ENCODE measurements at regions not wholly inside any gene's neighbourhood (a gene's known extent, or its start where the extent isn't known, plus 50 kb on each side); places are given as distances from the start of the nearest gene placed in this dataset.
"Not testable (repeated sequence)": the region's sequence is repeated elsewhere in the genome, so short reads cannot be mapped to it uniquely, and the experiment has no call there.

DNA sequence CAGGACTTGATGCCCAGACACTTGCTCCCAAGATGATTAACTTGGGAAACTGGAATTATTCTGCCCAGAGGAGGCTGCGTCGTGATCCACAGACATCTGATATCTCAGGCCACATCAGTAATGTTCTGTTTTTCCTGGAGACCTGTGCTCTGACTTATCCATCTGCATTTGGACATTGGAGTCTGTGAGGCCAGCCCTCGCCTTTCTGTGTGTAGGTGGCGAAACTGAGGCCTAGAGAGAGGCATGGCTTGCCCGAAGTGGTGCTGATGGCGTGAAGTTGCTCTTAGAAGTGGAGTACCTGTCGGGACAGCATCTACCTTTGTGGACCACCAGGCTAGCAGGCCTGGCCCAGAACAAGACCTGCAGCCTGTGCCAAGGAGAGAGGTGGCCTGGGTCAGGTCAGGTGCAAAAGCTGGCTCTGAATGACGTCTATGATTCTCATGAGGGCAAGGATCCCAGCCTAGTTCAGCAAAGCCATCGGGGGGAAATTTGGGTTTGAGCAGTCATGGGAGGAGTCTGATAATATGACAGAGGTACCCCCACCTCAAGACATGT is 186.8 kb upstream of the ZNF469 start:
- DNase-seq (ENCODE audit: insufficient read length, low spot score) (no peak), FAIRE-seq (no peak)
- TF ChIP-seq, protein P1, sequence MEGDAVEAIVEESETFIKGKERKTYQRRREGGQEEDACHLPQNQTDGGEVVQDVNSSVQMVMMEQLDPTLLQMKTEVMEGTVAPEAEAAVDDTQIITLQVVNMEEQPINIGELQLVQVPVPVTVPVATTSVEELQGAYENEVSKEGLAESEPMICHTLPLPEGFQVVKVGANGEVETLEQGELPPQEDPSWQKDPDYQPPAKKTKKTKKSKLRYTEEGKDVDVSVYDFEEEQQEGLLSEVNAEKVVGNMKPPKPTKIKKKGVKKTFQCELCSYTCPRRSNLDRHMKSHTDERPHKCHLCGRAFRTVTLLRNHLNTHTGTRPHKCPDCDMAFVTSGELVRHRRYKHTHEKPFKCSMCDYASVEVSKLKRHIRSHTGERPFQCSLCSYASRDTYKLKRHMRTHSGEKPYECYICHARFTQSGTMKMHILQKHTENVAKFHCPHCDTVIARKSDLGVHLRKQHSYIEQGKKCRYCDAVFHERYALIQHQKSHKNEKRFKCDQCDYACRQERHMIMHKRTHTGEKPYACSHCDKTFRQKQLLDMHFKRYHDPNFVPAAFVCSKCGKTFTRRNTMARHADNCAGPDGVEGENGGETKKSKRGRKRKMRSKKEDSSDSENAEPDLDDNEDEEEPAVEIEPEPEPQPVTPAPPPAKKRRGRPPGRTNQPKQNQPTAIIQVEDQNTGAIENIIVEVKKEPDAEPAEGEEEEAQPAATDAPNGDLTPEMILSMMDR (IDR thresholded peaks at IDR 0.05; ENCODE audit: insufficient read depth, missing control alignments) = no peak

DNA sequence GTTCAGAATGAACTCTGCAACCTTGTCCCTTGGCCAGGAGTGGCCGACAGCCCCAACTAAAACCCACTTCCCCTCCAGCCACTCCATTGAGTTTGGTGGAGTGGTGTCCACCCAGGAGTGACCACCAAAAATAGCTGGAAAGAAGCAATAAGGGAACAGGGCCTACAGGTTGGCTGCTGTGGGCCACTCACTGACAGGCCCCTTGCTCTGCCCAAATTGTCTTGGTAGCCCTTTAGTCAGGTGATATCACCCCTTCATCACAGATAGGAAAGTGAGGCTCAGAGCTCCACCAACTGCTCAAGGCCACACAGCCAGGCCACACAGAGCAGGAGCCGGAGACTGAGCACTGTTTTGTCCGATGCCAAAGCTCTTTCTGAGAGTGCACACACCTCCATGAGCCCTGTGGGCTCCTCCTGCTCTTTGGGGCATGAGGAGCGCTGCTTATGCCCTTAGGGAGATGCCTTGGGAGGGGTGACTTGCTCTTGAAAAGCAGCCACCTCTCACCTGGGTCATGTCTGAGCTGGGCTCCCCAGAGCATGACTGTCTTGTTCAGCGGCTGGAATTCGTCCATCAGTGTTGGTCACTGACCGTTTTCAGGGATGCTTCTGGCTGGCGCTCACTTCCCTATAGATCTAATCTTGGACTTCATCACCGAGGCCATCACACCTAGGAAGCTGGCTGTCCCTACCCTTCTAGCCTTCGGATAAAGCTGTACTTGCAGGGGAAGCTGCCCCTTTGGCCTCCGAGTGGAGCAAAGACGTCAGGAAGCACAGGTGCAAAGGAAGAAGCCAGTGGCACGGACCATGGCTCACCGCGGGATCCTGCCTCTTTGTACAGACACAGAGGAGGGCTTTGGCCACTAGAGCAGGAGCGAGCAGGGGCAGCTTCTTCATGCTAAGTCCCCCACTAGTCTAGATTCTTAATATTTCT is 186.0 kb upstream of the ZNF469 start:
- TF ChIP-seq, protein P1 (IDR thresholded peaks at IDR 0.05; ENCODE audit: insufficient read depth, missing control alignments) = no peak
- no peak for DNase-seq (ENCODE audit: insufficient read length, low spot score)

DNA sequence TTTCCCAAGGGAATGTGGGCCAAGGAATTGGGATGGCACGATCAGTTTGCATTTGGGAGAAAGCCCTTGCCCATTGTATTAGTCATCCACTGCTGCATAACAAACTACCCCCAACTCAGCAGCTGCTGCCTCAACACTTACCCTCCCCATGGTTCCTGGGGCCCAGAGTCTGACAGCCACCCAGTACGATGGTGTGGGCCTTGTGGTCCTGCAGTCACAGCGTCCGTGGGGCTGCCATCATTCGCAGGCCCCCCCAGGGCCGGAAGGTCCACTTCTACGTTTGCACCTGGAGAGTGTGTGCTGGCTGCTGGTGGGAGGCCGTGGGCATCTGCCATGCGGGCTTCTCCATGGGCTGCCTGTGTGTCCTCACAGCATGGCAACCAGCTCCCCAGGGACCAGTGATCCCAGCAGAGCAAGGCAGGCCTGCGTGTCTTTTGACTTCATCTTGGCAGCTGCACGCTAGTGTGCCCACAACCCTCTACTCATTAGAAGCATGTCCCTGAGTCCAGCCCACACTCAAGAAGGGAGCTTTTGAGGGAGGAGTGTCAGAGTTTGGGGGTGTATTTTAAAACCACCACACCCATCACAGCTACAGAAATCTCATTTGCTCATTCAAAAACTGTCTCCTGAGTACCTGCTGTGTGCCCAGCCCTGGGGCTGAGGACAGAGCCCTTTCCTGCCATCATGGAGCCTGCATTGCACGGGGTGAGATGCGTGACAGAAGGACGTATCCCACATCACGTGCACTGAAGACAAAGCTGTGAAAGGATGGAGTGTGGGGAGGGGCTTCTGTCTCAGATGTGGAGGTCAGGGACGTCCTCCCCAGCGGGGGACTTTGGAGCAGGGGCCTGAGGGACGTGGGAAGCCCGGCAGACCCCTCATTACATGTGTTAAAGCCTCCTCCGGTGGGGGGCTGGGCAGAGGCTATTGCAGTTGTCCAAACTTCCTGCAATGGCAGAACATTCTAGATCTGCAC is 185.0 kb upstream of the ZNF469 start:
- DNase-seq (ENCODE audit: insufficient read length, low spot score) (no peak), FAIRE-seq (no peak)
- TF ChIP-seq, protein P1 (IDR thresholded peaks at IDR 0.05; ENCODE audit: insufficient read depth, missing control alignments) = no peak

More for the DNA sequence above, 186.0 kb upstream of the ZNF469 start:
- FAIRE-seq = no peak

DNA sequence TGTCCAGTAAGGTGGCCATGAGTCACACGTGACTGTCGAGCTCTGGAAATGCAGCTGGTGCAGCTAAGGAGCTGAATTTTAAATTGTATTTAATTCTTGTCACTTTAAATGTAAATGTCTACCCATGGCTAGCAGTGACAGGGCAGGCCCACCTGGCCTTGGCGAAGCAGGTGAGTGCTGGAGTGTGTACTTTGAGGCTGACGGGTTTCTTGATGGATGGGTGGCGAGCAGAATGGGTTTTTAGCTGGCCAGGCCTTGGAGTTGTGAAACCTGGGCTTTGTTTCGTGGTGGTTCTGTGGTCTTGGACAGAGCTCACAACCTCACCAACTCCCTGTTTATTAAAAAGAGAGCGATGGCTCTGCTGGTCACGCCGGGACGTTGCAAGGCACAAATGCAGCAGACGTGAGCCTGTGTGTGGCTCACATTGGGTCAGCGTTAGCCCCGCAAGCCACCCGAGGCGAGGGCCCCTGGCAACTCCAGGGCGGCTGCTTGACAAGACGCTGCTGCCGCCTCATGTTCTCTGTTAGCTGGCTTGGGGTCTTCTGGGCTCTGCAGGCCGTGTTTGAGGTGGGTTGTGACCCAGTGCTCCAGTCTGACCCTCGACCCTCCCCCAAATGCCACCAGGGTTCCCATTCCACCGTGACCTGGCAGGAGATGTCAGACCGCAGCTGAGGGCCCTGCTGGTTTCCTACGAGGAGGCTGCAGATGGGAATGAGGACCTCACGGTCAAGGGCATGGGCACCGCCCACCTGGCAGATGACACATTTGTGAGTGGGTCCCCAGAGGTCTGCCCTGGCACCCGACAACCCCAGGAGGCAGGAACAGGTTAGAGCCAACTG is 184.1 kb upstream of the ZNF469 start:
- not testable (repeated sequence) for FAIRE-seq; DNase-seq (ENCODE audit: insufficient read length, low spot score)

DNA sequence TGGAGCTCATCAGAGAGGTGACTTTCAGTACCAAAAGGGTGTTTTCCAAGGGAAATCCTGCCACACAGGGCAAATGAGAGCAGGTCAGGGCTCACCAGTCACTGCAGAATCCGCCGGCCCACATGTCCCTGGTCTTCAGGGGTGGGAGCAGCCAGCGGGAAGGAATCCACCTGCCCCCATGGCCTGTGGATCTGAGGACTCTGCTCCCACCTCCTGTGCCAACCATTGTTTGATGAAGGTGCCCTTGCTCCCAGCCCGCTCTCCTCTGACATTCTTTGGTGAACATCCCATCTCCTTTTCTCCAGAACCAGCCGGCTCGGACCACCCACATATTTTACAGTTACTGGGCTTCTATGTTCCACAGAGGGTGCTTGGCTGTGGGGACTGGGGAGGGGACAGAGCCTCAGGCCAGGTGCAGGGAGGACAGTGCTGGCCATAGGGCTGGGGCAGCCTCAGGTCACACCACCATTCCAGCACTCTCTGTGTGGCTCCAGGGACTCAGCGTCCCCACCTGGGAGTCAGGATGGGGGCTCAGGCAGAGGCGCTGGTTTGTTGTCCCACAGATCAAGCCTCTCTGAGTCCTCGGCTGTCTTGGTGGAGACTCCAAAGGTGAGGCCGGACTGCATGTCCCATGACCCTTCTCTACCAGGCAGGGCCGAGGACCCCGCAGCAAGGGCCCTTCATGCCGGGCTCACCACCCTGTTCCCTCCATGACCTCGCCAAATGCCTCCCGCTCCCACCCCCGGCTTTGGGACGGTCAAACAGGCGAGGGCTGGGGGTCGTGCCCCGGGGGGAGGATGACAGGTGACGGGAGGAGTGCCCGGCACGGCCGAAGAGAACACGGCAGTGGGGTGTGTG is 183.2 kb upstream of the ZNF469 start:
- not testable (repeated sequence) for FAIRE-seq; DNase-seq (ENCODE audit: insufficient read length, low spot score)

DNA sequence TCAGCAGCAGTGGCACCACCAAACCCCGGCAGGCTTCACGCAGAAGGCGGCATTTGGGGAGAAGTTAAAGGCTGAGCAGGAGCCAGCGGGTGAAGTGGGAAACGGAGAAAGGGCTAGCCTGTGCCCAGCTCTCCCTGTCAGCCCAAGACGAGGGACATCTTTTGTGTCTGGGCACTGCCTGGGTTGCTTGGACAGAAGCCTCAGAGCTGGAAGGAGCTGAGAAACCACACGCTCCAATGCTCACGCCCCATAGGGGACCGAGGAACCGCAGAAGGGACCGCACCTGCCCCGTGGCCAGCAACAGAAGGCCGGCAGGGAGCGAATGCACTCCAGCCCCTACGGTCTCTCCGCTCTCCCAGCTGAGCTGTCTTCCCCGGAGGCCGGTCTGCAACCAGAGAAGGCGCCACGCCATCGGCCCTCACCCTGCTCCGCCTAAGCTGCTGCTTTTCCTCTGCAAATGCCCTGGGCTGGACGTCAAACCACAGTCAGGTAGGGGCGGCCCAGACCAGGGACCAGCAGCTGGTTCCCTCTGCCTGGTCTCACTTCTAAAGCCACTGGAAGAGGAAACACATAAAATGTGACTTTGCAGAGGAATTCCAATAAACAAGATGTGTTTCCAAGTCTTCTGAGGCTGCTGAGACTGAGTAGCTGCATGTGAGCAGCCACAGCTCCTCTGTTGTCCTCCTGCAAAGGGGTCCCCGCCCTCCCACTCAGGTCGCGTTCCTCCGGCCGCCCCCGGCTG is 182.4 kb upstream of the ZNF469 start:
- DNase-seq (ENCODE audit: insufficient read length, low spot score); FAIRE-seq: not testable (repeated sequence)

DNA sequence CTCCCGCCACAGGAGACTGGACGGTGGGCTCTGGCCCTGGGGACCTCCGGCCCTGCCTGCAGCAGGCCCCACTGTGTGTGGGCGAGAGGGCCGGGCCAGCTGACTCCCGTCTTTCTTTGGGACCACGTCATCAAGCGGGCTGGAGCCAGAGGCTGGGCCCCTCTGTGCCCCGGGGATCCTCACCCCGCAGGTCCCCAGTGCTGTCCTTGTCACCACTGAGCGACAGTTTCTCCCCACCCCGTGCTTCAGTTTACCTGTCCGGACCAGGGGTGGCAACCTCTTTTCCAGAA is 181.9 kb upstream of the ZNF469 start:
- FAIRE-seq (no peak), DNase-seq (ENCODE audit: insufficient read length, low spot score) (no peak)
- TF ChIP-seq, protein P1 (IDR thresholded peaks at IDR 0.05; ENCODE audit: insufficient read depth, missing control alignments) = no peak

DNA sequence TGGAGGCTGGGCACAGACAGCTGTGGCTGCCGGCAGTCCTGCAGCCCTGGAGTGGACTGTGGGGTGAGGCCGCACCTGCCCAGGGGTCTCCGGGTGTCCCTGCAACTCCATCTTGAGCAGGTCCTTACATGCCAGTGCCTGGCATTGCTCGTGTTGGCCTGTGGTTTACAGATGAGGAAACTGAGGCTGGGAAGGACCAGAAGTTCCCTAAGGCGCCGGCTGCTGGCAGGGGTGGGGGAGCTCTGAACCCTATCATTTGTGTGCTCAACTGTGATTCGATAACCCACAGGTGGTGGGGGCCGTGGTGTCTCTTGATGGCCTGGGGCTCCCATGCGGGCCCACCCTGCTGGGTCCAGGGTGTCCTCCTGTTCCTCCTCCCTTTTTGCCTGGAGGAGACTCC is 181.1 kb upstream of the ZNF469 start:
- FAIRE-seq; DNase-seq (ENCODE audit: insufficient read length, low spot score): not testable (repeated sequence)

All from D721Med (cell line).